GM21526 (cell line): ENCODE measurements at regions not wholly inside any gene's neighbourhood (a gene's known extent, or its start where the extent isn't known, plus 50 kb on each side); places are given as distances from the start of the nearest gene placed in this dataset.
"Not testable (repeated sequence)": the region's sequence is repeated elsewhere in the genome, so short reads cannot be mapped to it uniquely, and the experiment has no call there.

Experiments used
- ATAC-seq: cut with Tn5 transposase; IDR thresholded peaks from one replicate; pipeline ENCODE4 v1.9.1; 2021; ENCODE audit warnings: moderate library complexity; ENCODE audit not compliant: unreplicated experiment, low FRiP score

DNA sequence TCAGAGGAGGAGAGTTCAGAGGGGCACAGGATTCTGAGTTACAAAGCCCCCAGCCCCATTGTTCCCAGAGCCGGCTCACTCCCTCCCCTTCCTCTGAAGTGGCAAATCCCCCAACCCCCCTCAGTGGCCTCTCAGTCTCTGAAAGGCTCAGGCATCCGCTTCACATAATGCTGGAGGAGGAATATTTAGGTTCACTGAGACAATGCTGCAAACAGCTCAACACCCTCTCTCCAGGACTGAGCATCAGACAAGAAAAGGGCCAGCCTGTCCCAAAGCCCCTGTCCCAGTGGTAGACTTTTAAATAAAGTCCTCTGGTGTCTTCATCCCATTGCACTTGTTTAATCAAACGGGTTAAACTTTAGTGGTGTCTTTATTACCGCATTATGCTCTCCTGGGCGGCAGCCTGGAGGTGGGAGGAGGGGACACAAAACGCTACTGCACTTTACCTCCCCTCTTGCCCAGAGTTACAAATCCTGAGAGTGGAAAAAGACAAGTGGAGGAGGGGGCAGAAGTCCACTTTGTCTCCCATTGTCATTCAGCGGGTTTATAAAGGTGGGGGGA is 257.9 kb downstream of the FGFR2 start:
- no peak for ATAC-seq

DNA sequence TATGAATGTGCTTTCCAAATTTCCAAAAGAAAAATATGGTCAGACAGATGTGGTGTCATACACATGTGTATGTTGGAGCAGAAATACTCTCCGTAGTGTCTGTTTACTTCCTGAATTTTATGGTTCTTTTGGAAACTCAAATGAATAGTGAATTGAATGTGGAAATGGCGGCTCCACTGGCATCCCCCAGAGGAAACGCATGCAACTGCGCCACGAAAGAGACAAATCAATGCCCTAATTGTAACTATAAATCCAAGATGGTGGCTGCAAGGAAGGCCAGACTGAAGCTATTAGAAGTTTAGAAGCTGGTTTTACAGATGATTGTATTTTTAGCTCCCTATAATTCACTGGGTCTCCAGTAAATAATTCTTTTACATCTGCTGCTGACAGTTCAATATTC is 246.7 kb downstream of the FGFR2 start:
- no peak for ATAC-seq

DNA sequence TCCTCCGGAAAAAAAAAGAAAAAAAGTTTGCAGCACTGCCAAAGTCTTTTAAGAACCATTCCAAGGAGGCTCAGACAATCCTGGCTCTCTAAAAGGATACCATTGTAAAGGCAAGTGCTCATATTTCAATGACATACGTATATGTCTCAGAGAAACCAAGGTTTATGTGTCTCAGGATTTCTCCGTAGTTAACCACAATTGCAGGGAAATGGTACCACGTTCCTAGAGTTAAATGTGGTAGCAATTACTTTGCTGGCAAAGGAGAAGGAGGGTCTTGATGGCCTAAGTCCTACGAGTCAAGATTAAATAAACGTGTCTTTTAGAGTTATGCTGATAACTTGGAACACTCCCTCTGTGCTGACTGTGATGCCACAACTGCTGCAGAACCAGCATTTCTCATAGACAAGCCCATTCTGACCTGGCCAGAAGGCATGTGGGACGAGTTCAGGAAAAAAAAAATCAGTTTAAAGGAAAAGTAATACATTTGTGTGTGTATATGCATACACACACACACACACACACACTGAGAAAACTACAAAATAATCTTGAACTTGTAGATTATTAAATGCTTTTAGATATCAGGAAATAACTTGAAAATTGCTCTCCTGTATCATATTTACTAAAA is 245.9 kb downstream of the FGFR2 start:
- no peak for ATAC-seq

DNA sequence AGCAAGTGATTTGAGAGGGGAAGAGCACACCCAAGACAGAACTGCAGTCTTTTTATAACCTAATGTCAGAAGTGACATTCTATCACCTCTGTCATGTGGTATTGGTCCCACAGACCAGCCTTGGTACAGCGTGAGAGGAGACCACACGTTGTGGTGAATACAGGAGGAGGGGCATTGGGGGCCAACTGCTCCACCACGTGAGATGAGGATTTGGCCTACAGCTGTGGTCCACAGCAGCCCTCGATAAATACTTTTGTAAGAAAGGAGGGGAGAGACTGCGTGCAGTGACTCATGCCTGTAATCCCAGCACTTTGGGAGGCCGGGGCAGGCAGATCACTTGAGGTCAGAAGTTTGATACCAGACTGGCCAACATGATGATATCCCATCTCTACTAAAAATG is 243.1 kb downstream of the FGFR2 start:
- ATAC-seq, result no peak

DNA sequence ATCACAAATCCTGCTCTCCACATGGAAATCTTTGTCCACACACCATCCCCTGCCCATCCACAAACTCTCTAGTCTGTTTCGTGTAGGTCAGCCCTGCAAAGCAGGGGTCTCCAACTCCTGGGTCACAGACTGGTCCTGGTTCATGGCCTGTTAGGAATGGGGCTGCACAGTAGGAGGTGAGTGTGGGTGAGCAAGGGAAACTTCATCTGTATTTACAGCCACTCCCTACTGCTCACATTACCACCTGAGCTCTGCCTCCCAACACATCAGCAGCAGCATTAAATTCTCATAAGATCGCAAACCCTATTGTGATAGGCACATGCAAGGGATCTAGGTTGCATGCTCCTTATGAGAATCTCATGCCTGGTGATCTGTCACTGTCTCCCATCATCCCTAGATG is 242.1 kb downstream of the FGFR2 start:
- no peak for ATAC-seq

DNA sequence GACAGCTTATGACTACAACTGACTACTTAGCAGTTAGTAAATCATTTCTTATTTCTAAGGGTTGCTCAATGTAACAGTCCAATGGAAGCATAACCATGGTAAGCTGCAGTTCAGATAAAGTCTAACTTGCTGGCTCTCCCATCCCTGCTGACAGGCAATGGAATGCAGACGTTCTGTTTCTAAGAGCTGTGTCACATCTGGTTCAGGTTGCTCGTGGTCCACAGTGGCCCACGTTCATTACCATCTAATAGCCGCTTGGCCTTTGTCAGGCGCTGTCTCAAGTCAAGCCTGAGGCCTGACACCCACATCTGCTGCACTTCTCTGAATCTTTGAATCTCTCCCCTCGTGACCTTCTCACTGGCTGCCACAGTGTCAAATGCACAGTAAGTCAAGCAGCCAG is 240.8 kb downstream of the FGFR2 start:
- no peak for ATAC-seq

DNA sequence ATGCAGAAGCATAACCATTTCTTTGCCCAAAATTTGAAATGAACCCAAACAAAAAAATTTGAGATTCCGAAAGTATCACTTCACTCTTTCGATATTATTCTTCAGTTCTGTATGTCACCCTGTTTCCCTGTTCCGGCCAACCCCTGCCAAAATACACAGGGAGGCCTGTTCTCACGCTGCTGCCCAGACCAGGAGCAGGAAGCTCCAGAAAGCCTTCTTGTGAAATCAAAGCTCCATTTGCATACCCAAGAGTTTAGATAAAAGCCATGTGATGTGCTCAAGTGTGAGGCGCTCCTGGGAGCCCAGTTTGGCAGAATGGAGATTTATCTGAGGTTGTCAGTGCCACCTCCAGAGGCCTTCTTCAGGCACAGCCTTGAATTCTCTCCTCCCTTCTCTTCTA is 236.2 kb downstream of the FGFR2 start:
- ATAC-seq, result no peak

DNA sequence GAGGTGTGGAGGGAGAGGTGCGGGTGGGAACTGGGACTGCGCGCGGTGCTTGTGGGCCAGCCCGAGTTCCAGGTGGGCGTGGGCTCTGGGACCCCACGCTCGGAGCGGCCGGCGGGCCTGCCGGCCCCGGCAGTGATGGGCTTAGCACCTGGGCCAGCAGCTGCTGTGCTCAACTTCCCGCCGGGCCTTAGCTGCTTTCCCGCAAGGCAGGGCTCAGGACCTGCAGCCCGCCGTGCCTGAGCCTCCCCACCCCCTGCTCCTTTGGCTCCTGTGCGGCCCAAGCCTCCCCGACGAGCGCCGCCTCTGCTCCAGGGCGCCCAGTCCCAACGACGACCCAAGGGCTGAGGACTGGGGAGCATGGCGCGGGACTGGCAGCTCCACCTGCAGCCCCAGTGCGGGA is 232.7 kb downstream of the FGFR2 start:
- ATAC-seq, result no peak

DNA sequence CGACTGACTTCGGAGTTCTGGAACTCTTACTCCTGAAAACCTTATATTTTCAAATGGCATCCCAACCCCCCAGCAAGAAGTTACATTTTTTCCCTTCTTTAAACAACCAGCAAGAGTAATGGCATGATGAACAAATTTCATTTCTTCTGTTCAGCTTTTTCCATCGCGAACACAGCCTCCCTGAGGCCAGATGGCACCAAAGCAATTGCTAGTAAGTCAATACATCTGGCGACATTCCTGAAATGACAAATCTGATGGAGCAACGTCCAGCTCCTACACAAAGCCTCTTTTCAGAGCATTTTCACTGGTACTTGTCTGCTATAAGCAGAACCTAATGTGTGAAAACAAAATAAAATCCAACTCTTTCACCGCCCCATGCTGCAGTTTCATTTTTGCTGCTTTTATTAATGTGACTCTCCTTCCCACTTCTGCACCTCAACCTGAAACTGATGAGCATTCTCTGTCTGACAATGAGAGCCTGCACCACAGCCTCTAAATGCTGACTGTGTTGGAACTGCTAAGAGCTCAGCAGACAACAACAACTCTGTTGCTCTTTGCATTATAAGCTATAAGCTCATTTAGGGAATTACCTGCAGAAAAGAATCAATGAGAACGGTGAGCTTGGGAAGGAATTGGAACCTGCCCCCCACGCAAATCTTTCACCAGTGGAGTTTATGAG is 229.8 kb downstream of the FGFR2 start:
- ATAC-seq, result no peak

DNA sequence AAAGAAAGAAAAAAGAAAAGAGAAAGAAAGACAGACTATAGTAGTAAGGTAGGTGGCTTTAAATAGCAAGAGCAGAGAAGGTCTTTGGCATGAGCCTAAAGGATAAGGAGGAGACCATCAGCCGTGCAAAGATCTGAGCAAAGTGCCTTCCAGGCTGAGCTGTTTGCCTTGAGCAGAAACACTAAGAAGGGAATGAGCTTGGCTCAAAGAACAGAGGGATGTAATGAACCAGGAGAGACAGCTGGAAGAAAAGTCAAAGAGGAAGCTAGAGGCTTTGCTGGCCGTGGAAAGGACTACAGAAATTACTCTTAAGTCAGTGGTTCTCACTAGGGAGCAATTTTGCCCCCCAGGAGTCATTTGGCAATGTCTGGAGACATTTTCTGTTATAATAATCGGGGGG is 228.6 kb downstream of the FGFR2 start:
- no peak for ATAC-seq

DNA sequence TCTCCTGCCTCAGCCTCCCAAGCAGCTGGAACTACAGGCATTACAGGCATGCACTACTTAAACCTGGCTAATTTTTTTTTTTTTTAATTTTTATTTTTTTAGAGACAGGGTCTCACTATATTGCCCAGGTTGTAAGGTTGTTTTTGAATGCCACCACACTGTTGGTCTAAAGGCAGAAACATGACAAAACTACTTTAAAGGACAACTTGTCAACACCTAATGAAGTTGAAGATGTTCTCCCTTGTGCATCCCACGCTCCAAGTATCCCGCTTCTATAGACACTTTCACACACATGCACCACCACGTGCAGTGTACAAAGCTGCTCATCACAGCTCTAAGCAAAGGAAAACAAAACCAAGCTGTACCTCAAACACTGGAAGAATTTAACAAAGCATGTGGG is 226.4 kb downstream of the FGFR2 start:
- ATAC-seq, result no peak

DNA sequence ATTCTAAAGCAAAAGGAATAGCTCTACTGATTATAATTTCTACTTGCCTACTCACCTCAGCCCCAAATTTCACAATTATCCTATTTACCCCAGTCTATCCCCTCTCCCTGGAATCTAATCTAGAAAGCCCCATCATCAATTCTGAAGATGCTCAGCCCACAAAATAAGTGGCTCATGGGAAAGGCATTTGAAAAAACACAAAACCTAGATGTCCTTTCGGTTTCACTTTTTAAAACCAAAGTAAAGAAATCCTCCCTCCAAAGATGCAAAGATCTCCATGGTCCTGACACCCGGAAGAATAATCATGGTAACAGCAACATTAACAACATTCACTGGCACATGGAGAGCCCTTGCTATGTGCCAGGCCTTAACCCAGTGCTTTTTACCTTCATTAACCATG is 224.8 kb downstream of the FGFR2 start:
- ATAC-seq, result no peak

DNA sequence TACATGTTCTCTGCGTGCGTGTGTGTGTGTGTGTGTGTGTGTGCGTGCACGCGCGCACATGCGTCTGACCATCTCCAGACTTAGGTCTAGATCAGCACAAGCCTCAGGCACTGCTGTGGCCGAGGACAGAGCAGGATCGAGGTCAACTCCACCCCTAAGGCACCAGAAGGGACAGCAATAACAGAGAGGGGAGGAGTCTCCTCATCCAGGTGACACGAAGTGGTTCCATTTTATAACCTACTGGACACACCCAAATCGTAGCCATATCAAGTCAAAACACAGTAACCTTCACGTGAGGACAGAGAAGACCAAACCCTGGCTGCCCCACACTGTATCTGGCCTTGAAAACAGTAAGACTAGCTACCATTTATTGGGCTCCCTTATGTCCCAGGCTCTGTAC is 224.1 kb downstream of the FGFR2 start:
- no peak for ATAC-seq

DNA sequence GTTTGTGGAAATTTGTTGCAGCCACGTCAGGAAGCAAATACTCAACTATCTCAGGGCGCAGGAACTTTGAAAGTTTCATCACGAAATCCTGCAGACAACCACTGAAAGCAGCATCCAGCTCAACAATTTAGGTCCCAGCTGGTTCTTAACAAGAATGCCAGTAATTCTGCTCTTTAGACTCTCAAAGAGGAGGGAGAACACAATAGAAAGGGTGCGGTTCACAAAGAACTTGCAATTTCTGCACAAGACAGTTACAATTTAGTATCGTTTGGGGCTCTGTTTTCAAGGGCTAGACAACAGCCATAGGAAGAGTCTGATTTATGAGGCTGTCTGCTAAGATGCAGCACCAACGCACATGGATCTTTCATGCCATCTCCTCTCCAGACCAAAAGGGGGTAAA is 223.1 kb downstream of the FGFR2 start:
- no peak for ATAC-seq

DNA sequence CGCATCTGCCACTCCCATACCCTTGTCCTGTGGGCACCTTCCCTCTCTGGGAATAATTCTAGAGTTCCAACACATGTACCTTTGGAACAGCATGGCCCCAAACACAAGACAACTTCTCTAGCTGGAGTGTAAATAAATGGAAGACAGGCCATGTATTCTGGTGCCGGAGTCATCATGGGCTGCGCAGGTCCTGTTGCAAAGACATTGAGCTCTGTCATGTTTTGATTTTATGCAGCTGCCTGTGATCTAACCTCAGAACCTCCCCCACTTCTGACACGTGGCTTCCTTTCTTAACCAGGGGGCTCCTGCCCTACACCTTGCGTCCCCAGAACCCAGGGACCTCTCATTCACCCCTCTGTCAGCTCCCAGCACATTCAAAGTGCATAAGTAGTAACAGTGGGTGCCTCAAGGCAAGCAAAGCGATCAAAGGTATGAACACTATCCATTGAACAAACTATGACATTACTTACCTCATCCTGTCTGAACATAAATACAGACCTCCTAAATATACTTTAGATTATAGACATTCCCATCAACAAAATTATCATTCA is 219.9 kb downstream of the FGFR2 start:
- ATAC-seq, result no peak

DNA sequence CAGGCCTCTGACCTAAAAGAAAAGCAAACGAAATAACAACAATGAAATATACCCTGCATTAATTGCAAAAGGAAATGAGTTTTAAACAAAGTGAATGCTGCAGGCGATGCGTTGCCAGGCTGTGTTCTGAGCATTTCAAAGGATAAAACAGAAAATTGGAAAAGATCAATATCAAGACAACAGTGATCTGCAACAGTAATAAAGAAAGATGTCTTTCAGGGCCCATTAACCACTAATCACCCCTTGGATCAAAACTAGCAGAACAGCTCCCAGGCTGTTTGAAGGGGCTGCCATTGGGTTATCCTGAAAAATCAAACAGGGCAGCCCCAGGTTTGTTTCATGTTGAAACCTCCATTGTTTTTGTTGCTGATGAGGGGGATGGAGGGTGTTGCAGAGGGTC is 219.2 kb downstream of the FGFR2 start:
- ATAC-seq, result no peak

DNA sequence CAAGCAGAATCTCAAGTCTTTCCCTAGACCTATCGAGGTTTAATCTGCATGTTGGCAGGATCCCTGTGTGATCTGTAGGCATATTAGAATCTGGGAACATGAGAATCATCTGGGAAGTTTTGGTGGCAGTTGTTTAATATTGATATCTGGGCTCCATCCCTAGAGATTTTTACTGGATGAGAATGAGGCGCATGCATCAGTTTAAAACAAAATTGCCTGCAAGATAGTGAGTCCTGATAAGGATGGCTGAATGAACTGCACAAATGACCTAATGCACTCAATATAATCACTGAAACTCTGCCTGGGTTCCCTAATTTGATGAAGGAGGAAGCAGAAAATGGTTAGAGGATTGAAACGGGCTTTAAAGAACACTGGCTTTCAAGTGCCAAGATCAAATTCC is 218.0 kb downstream of the FGFR2 start:
- ATAC-seq, result no peak

DNA sequence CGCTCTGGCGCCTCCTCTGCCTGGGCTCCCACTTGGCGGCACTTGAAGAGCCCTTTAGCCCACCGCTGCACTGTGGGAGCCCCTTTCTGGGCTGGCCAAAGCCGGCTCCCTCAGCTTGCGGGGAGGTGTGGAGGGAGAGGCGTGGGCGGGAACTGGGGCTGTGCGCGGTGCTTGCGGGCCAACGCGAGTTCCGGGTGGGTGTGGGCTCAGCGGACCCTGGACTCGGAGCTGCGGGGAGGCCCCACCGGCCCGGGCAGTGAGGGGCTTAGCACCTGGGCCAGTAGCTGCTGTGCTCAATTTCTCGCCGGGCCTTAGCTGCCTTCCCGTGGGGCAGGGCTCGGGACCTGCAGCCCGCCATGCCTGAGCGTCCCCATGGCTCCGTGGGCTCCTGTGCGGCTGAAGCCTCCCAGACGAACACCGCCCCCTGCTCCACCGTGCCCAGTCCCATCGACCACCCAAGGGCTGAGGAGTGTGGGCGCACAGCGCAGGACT is 216.2 kb downstream of the FGFR2 start:
- not testable (repeated sequence) for ATAC-seq

DNA sequence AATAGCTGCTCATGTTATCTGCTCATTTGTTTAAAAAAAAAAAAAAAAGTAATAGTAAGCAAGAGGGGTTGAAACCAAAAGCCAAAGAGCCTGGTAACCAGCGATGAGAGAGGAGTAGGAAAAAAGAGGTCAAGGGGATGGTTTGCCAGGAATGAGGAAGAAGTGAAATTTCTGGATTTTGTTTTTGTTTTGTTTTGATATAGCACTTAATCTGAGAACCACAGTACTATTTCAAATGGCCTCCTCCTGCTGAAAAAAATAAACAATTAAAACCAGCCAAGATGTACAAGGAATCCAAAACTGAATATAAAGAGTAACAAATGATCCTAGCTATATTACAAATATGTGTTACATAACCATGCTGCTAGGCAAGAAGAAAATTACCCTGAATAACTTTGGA is 213.1 kb downstream of the FGFR2 start:
- ATAC-seq, result no peak

DNA sequence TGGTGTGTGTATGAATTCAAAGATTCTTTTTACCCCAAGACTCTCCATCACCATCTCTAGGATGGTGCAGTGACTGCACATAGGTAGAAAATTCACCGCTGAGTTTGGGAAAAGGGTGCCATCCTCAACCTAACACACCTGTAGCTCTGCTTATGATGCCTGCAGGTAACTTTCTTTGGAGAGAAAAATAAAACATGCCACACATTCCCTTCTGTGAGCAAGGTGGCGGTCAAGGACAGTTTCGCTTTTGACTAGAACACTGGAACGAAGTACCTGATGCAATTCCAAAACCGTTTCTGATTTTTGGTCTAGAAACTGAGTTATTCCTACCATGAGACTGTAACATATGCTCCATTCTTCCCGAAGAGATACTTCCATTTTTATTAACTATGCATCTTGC is 205.6 kb downstream of the FGFR2 start:
- ATAC-seq, result no peak

DNA sequence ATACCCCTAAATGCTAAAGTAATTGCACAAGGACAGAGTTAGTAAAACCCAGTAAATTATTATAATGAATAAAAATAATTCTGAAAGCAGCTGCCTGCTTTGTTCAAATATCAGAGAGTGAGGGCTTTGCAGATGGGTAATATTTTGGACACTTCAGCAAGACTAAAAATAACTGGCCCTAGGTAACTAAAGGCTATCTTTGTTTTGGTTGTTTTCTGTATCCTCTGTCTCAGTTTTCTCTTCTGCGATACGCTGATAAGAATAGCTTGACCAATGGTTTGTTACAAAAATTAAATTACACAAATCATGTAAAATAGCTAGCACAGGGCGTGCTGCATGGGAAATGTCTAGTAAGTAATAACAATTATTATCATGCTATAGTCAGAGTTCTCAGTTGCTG is 204.7 kb downstream of the FGFR2 start:
- no peak for ATAC-seq

DNA sequence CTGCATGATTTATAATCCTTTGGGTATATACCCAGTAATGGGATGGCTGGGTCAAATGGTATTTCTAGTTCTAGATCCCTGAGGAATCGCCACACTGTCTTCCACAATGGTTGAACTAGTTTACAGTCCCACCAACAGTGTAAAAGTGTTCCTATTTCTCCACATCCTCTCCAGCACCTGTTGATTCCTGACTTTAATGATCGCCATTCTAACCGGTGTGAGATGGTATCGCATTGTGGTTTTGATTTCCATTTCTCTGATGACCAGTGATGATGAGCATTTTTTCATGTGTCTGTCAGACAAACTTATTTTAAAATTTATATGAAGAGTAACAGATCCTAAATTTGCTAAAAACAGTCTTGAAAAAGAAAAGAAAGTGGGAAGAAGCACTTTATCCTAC is 197.7 kb downstream of the FGFR2 start:
- ATAC-seq, result not testable (repeated sequence)
